HTR-8/SVneo (cell line): ENCODE measurements at regions not wholly inside any gene's neighbourhood (a gene's known extent, or its start where the extent isn't known, plus 50 kb on each side); places are given as distances from the start of the nearest gene placed in this dataset.

Source experiments
- DNase-seq: peaks from one replicate; pipeline ENCODE4 v3.0.0; 2011; ENCODE audit warnings: low spot score, mixed read lengths; ENCODE audit not compliant: insufficient read length
- FAIRE-seq: peaks from 2 replicates; lab custom pipeline; 2011; peaks lifted over from hg19 to GRCh38; lab: Jason Lieb, UNC

DNA sequence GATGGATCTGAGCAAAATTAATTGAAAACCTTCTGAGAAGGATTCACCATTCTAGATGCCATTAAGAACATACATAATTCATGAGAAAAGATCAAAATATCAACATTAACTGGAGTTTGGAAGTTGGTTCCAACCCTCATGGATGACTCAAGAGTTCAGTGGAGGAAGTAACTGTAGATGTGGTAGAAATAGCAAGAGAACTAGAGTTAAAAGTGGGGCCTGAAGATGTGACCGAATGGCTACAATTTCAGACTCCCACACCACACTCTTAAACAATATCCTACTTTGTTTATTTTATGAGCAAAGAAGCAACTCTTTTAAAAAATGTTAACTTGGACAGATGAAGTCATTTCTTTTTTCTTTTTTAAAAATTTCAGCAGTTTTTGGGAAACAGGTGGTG is 354.3 kb downstream of the KLF12 start:
- no peak for DNase-seq
- FAIRE-seq = no peak

DNA sequence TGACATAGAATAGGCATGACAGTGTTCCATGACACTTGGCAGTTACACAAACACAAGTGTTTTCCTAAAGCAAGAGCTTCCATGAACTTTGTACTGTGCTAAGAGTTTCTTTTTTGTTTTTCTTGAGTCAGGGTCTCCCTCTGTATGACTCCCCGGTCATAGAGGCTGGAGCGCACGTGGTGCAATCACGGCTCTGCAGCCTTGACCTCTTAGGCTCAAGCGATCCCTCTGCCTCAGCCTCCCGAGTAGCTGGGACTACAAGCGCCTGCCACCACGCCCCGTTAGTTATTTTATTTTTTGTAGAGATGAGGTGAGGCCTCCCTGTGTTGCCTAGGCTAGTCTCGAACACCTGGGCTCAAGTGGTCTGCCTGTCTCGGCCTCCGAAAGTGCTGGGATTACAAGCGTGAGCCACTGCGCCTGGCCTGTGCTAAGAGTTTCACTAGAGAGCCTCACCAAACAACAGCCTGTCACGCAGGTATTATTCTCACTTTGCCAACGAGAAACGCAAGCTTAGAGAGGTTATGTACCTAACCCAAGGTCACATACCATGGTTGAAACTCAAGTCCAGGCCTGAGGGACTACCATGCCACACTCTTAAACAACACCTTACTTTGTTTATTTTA is 355.9 kb downstream of the KLF12 start:
- no peak for FAIRE-seq
- DNase-seq = no peak

DNA sequence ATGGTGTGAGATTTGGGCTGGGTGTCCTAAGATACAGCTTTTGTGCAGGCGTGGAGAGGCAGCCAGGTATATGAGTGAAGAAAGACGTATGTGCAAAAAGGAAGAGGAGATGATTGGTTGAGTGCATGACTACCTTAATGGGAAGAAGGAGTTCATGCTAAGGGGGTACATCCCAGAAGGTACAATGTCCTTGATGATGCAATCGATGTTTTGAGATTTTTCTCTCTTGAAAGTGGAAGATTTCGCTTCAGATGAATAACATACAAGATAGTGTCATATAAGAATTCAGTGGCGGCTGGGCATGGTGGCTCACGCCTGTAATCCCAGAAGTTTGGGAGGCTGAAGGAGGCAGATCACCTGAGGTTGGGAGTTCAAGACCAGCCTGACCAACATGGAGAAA is 357.1 kb downstream of the KLF12 start:
- no peak for DNase-seq
- FAIRE-seq = no peak

DNA sequence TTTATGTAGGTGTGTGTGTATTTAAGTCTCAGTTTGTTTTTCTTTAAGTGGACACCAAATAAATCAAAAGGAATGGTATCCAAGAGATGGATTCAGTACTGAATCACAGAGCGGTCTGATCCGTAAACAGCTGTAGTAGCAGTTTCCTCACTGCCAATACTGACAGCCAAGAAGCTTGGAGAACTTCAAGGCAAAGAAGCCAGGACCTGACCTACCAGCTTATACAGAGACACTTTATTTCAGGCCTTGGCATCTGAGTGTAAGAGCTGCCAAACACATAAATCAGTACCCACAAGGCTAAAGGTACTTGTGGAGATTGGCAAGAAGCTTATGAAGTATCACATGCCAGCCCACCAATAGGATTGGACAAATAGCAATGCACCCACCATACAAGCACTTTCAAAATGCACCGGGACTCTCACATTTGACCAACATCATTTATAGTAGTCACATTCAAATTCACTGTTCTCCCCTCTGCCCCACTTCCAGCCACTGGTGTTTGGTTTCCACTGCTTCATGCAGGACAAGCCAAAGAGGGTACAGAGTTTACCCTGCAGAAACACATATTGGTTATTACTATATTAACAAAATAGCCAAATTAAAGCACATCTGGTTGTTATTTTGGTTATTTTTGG is 357.9 kb downstream of the KLF12 start:
- FAIRE-seq (no peak), DNase-seq (no peak)

GRCh38 chr13:73773168-73773549 is 361.0 kb downstream of the KLF12 start:
- FAIRE-seq = no peak
- no peak for DNase-seq

GRCh38 chr13:73772449-73773167 is 361.6 kb downstream of the KLF12 start:
- FAIRE-seq (no peak), DNase-seq (no peak)

- no peak for DNase-seq
- no peak for FAIRE-seq
These were observed 366.4 kb downstream of the KLF12 start for GRCh38 chr13:73767747-73768315.

GRCh38 chr13:73767191-73767741 is 366.9 kb downstream of the KLF12 start:
- FAIRE-seq (no peak), DNase-seq (no peak)

DNA sequence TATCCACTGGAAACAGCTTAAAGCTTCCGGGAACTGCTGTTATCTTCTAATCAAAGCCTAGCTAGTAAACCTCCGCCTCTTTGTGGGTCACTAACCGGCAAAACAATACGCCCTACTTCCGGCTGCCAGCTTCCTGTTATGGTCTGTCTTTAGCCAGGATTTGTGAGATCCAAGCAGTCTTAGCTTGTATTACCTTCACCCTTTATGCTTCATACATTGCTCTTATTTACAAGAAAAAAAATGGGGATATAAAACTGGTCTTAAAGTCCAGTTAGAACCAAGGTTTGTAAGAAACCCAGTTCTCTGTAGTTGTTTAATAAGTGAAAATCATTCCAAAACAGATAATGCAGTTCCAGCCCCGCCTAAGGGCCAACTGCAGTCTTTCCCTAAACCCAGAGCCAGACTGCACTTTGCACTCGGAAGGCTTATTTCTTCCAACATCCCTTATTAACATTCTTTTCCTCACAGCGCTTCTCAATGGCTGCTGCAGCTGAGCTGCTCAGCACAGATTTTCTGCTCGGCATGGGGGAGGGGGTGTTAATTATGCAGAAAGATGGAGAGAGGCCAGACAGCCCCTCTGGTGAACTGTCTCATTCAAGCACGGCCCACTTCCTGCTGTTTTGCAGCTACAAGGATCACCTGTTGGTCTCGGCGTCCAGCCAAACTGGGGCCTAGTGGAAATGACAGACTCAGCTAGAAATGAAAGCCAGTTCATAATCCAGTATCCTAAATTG is 368.4 kb downstream of the KLF12 start:
- FAIRE-seq = no peak

DNA sequence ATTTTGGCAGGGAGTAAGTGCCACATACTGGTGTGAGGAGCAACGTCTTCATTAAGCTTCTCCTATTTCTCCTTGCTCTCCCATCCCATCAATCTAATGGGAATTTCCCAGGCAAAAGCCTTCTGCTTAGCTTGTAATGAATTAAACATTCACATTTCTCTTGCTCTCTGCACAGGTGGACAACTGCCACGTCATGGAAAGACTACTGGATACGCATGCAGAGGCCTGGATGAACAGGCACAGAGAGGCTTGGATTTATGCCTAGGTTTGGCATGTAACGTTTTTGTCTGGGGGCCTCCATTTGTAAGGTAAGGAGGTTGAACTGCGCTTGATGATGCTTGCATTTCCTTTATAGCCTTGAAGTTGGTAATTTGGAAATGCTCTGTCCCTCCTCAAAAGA is 374.8 kb downstream of the KLF12 start:
- FAIRE-seq (no peak), DNase-seq (no peak)

More for the DNA sequence above, 368.4 kb downstream of the KLF12 start:
- DNase-seq = no peak

- FAIRE-seq (no peak), DNase-seq (no peak)
These were observed 376.5 kb downstream of the KLF12 start for GRCh38 chr13:73757481-73758233.

- no peak for FAIRE-seq
These were observed 379.4 kb downstream of the KLF12 start for GRCh38 chr13:73754727-73755292.

GRCh38 chr13:73754241-73754640 is 380.0 kb downstream of the KLF12 start:
- DNase-seq (no peak), FAIRE-seq (no peak)

More at GRCh38 chr13:73754727-73755292, 379.4 kb downstream of the KLF12 start:
- peak; percentile 20 for DNase-seq

- FAIRE-seq (no peak), DNase-seq (no peak)
These were observed 382.9 kb downstream of the KLF12 start for GRCh38 chr13:73751290-73751689.

DNA sequence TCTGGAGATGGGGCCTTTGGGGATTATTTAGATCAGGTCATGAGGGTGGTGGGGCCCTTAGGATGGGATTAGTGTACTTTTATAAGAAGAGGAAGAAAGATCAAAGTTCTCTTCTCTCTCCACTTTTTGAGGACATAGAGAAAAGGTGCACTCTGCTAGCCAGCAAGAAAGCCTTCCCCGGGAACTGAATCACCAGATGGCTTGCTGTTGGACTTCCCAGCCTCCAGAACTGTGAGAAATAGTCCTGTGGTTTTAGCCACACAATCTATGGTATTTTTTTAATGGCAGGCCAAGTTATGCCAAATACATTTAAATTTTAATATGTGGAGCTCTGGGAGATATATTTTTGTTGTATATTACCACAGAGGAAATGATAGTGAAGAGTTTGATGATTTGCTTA is 385.8 kb downstream of the KLF12 start:
- no peak for FAIRE-seq

DNA sequence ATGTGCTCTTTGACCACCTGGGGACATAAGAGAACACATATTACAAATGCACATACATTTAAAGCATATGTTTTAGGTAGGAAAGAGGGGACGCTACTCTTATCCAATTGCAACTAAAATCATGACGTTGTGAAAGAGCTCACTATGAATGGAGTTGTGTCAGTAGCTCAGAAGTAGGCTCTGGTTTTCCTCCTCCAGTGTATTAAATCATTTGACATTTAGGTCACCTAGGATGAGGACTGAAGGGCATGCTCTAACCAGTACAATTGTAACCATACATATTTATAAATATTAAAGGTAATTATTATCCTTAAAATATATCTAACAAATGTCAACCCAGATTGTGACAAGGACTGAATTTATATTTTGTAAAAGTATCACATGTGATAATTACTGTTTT is 389.0 kb downstream of the KLF12 start:
- no peak for FAIRE-seq
- DNase-seq = no peak

More for the DNA sequence above, 385.8 kb downstream of the KLF12 start:
- DNase-seq = no peak

- FAIRE-seq (no peak), DNase-seq (no peak)
These were observed 391.2 kb downstream of the KLF12 start for GRCh38 chr13:73742982-73743381.

- no peak for DNase-seq
- no peak for FAIRE-seq
These were observed 392.5 kb downstream of the KLF12 start for GRCh38 chr13:73741742-73742141.

GRCh38 chr13:73741111-73741510 is 393.1 kb downstream of the KLF12 start:
- DNase-seq (no peak), FAIRE-seq (no peak)
